Retina (tissue), 1 donor: ENCODE measurements at regions not wholly inside any gene's neighbourhood (a gene's known extent, or its start where the extent isn't known, plus 50 kb on each side); places are given as distances from the start of the nearest gene placed in this dataset.
"Not testable (repeated sequence)": the region's sequence is repeated elsewhere in the genome, so short reads cannot be mapped to it uniquely, and the experiment has no call there.

Experiments used
- DNase-seq: peaks from one replicate; pipeline ENCODE4 v3.0.0-alpha.2; 2016

DNA sequence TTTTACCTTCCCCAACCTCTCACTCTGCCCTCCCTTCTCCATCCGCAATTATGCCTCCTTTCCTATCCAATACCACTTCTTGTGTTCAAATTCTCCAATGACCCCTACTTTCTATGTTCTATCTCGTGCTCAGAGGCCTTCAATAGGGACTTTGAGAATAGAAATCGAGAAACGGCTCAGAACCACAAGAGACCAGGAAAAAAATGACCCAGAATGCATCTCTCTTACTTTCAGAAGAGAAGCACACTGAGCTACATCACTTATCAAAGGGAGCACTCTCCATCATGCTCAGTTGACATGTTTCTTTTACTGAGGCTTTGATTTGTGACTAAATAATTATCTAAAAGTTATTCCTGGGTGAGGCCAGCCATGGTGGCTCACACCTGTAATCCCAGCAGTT lies 162.4 kb upstream of the PRICKLE2 start:
- no peak for DNase-seq

GRCh38 chr3:64385277-64385676 lies 160.0 kb upstream of the PRICKLE2 start:
- no peak for DNase-seq

DNA sequence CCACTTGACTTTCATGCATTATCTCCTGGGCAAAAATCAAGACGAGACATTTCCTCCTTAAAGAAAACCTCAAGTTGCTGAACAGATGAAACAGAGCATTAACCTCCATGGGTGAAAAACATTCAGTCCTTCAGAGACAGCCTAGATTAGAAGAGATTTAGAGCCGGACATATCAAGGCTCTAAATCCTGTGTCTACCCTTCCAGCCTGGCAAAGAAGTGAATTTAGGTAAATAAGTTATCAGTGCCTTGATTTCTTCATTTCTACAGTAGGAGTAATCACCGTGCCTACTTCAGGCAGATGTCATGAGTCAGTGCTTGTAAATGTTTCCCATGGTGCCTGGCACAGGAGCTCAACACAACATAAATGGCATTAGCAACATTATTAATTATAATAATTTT lies 159.3 kb upstream of the PRICKLE2 start:
- no peak for DNase-seq

DNA sequence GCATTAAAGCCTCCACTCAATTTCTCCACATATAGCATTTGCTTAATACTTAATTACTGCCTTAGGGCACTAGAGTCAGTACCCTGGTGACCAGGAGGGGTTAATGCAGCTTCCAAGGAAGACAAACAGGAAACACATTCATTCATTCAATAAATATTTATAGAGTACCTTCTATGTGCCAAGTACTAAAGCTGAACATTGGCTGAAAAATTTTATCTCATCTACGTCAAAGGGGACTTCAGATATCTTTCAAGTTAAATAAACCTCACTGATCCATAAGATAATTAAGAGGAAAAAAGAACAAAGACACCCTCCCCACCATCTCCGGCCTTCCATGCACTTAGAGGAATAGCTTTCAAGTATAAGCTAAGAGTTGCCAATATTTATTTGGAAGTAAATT lies 156.9 kb upstream of the PRICKLE2 start:
- DNase-seq, result no peak

DNA sequence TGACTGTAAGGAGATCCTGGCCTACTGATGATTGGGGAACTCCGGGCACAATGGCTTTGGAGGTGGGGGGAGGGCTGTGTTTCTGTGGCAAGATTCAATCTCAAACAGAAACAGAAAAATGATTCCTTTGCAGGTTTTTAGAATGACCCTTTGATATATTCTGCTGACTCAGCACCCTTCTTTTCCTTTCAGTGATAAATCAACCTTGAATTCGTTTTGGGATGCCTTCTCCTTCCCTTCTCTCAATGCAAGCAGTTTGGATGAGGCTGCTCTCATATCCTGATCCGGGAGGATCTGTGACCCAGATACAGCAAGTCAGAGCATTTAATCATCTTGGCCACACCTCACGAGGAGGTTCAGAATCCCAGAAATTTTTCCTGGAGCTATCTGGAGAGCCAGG lies 156.1 kb upstream of the PRICKLE2 start:
- no peak for DNase-seq

DNA sequence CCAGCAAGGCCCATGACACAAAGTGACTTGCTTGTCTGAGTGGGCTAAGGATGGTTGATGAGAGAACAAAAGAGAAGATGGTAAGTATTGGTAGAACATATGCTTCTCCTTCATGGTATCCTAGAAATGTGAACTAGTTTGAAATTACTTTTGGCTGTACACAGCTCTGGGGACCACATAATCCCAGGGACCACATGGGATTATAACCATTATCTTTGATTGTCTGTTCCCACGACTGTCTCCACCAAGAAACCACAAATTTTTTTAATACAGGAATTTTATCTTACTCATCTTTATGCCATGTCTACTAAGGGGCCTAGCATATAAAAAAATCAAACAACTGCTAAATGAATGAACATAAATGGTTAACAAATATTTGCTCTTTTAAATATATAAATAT lies 155.3 kb upstream of the PRICKLE2 start:
- no peak for DNase-seq

- no peak for DNase-seq
Measured at GRCh38 chr3:64379221-64379620, 154.0 kb upstream of the PRICKLE2 start.

DNA sequence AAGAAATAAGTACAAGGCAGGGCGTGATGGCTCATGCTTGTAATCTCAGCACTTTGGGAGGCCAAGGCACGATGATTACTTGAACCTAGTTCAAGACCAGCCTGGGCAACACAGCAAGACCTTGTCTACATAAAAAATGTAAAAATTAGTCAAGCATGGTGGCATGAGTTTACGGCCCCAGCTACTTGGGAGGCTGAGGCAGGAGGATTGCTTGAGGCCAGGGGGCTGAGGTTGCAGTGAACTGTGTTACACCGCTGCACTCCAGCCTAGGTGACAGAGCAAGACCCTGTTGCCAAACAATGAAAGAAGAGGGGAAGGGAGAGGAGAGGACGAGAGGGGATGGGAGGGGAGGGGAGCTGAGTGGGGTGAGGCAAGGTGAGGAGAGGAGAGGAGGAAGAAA lies 152.7 kb upstream of the PRICKLE2 start:
- no peak for DNase-seq

DNA sequence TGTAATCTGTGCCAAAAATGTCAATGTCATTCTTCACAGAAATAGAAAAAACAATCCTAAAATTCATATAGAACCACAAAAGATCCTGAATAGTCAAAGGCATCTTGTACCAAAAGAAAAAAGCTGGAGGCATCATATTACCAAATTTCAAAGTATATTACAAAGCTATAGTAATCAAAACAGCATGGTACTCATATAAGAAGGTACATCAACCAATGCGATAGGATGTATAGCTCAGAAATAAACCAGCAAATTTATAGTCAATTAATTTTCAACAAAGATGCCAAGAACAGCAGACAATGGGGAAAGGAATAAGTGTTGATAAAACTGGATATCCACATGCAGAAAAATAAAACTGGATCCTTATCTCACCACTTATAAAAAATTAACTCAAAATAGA lies 150.5 kb upstream of the PRICKLE2 start:
- DNase-seq, result no peak

GRCh38 chr3:64369390-64369789 lies 144.1 kb upstream of the PRICKLE2 start:
- DNase-seq, result no peak

DNA sequence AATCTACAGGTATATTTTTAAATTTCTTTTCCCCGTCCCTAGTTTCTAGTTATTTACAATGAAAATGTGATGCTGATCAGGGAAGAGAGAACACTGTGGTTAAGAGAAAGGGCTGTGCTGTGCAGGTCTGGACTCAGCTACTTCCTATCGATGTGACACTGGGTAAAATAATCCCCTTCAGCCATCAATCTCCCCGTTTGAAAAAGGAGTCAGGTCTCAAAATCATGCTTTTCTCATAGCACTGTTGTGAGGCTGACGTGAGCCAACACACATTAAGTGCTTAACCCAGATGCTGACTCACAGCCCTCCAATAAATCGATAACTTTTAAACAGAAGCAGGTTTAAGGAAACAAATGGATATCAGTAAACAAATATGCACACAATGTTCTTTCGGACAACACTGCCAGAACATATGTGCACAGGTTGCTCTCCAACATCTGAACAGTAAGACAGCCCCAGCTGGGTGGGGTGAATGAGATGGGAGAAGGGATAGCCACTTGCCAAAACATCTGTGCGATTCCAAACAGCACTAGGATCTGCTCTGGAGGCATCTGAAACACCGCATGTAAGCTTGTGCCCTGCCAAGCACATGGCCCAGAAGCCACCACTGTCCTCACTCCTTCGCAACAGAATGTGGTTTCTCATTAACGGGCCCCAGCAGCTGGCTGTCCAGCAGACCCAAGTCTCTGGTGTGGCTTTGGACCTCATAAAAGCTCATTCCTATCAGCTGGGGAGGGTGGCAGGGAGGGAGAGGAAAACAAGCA lies 143.2 kb upstream of the PRICKLE2 start:
- no peak for DNase-seq

DNA sequence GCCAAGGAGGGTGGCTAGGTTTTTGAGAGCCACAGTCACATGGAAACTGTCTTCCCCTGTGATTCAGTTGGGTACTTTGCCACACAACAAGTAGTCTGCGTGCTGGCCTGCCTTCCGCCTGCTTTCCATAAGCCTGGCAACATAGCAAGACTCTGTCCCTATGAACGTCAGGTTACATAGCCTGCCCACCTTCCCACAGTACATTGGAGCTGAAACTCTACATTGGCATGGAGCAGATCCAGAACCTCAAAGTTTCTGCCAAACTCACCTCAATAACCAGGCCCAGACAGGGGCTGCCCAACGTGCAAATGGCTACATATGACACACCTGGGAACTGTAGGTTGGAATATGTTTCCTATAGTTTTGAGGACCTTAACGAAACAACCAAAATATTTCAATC lies 140.6 kb upstream of the PRICKLE2 start:
- no peak for DNase-seq

- no peak for DNase-seq
Measured at GRCh38 chr3:64363842-64364241, 138.6 kb upstream of the PRICKLE2 start.

DNA sequence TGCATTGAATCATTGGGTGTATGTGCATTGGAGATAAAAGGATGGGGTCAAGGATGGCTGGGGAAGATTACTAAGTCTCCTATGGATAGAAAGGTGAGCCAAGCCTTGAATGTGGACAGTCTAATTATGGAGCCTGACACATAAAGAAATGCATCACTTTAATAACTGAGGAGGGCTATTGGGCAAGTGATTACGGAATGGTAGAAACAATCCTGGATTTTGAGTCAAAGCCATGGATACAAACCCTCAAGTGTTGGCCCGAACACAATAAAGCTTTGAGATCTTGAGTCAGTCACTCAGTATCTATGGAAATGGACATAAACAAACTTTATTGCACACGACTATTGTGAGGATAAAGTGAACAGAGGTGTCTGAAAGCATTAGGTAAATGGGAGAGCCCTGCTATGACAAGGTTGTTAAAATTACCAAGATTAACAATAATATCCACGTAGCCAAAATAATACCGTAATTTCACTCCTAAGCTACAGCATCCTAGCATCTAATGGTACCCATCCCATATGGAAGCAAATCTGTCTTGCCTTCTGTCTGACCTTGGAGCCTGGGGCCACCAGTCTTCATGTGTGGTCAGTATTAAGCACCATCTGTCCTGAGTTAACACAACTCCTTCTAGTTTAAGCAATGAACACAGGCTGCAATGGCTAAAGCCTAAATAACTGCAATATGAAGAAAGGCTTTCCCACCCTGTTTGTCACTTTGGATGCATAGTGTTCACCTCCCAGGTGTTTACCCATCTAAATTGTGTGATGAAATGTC lies 136.9 kb upstream of the PRICKLE2 start:
- DNase-seq, result no peak

- DNase-seq, result not testable (repeated sequence)
Measured at GRCh38 chr3:64361036-64361435, 135.8 kb upstream of the PRICKLE2 start.

GRCh38 chr3:64360280-64360679 lies 135.0 kb upstream of the PRICKLE2 start:
- DNase-seq, result peak; percentile 78

DNA sequence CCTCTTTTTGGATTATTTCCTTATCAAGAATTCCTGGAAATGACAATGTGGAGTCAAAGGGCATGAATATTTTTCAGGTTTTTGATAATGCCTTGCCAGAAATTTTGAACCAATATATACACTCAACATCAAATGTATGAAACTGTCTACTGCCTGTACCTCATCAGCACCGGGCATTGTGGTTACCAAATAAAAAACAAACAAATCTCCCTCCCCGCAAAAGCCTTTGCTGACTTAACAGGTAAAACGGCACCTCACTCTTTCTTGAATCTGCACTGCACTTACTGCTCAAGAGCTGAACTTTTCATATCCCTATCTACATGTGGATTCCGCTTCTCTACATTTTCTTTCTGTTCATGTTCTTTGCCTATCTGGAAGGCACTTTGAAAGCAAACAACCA lies 134.5 kb upstream of the PRICKLE2 start:
- DNase-seq, result no peak

DNA sequence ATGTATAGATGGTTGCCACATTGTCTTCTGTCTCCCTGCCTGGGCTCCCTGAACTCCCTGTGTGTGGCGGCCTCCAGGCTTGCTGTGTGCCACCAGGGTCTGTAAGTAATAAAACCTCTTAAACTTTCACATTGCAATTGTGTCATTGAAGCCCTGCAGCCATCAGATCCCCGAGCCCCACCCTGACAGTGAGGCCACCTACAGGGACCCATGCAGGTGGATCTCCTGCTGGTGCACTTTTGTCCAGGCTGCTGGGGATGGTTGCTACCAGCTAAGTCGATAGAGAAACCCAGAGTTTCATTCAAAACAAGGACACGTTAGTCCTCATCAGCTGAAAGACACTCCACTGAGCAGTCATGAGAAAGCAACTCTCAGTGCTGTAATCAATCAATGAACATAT lies 133.6 kb upstream of the PRICKLE2 start:
- DNase-seq, result no peak

DNA sequence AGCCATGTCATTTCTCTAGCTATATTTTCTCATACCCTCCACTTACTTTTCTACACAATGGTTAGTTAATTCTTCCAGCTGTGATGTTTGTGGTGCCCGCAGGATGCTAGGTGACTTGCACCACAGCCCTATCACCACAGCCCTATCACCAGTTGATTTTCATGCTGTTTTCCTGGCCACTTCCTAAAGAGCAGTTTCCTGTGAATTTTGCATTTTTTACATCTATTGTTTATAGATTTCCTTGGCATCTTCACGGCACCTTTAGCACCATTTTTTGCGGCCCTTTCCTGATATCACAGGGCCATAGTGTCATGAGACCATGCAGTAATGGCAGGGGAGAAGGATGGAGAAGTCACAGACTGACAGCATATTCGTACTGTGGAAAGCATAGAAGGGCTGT lies 132.9 kb upstream of the PRICKLE2 start:
- DNase-seq, result no peak

- no peak for DNase-seq
Measured at GRCh38 chr3:64357481-64357880, 132.2 kb upstream of the PRICKLE2 start.

- DNase-seq, result no peak
Measured at GRCh38 chr3:64355401-64355807, 130.1 kb upstream of the PRICKLE2 start.

- DNase-seq, result no peak
Measured at GRCh38 chr3:64354956-64355355, 129.7 kb upstream of the PRICKLE2 start.

- DNase-seq, result no peak
Measured at GRCh38 chr3:64354221-64354620, 129.0 kb upstream of the PRICKLE2 start.

DNA sequence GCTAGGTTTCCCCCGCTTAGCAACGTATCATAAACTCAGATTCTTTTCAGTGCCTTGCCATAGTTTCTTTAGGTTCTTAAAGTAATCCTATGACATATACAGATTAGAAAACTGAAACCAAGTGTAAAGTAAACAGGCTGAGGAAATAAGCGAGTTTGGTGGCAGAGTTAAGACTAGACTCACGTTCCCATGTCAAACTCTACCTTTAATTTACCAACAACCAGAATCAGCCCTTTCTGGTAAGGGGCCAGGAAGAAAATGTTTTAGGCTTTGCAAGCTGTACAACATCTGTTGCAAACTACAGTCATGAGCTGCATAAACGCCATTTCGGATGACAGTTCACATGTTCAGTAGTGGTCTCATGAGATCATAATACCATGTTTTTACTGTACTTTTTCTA lies 128.0 kb upstream of the PRICKLE2 start:
- DNase-seq, result no peak

DNA sequence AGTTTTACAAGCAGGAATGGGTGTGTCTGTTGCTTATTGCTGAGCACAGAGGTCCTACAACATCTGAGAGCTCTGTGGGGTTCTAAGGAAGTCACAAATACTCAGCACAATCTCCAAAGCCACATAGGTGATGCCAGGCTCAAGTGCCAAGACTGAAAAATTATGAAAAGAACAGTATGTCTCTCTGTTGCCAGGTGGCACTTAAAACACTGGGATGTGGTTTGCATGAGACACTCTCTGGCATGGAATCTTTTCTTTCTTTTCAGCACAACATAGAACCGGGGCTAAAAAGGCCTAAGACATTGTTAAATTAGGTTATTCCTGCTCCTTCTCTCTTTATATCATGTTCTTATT lies 127.3 kb upstream of the PRICKLE2 start:
- DNase-seq, result no peak
